ENCODE measurements at regions not wholly inside any gene's neighbourhood (a gene's known extent, or its start where the extent isn't known, plus 50 kb on each side); places are given as distances from the start of the nearest gene placed in this dataset.

DNA sequence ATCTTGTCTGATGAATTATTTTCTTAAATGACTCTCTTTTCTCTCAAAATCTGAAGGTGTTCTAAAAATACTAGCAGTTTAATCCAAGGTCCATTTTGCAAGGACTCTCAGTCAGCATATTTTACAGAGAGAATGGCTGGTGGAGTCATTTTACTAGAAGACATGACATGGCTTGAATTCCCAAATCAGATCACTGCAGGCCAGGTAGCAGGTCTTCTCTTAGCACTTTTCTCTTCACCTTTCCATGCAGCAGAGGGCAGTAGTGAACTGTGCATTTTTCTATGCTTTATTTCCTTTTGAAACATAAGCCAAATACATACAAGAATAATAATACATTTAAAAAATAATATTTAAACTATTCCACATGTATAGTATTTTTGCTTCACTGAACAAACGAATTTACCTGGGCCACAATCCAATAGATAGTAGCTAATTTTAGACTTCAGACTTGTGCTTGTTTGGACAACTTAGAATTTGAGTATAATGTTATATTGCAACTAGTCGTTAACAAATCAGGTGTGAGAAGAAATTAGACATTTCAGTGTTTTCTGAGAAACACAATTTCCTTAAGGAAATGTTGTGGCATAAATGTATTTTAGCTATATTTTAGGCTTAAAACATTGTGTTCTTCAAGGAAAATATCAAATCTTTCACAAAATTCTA lies 289.4 kb upstream of the DAB2 start:
- no peak overlapping the region for H3K4me3 ChIP-seq (ENCODE audit: low read length in 3 of 3)
- H3K9ac ChIP-seq (ENCODE audit: low read length in 3 of 3): no peak overlapping the region
- FAIRE-seq (peak; percentile 94), DNase-seq (peak in 4 of 5 donors; percentile 36 to 80 (median 57))
- H3K27me3 ChIP-seq (ENCODE audit: control insufficient read depth, insufficient read depth, low read length): no peaks in the 10 kb centered on the region
- TF ChIP-seq, protein P1, sequence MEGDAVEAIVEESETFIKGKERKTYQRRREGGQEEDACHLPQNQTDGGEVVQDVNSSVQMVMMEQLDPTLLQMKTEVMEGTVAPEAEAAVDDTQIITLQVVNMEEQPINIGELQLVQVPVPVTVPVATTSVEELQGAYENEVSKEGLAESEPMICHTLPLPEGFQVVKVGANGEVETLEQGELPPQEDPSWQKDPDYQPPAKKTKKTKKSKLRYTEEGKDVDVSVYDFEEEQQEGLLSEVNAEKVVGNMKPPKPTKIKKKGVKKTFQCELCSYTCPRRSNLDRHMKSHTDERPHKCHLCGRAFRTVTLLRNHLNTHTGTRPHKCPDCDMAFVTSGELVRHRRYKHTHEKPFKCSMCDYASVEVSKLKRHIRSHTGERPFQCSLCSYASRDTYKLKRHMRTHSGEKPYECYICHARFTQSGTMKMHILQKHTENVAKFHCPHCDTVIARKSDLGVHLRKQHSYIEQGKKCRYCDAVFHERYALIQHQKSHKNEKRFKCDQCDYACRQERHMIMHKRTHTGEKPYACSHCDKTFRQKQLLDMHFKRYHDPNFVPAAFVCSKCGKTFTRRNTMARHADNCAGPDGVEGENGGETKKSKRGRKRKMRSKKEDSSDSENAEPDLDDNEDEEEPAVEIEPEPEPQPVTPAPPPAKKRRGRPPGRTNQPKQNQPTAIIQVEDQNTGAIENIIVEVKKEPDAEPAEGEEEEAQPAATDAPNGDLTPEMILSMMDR (IDR thresholded peaks at IDR 0.05; ENCODE audit: borderline replicate concordance, extremely low read depth, insufficient read depth): peak; percentile 70
- intact Hi-C loops (cut with DNase I): no loop called here
- no peaks in the 10 kb centered on the region for H3K9me3 ChIP-seq (ENCODE audit: control insufficient read depth in 2 of 3, insufficient read depth in 1 of 3, low read length in 3 of 3)
- no peaks in the 10 kb centered on the region for H3K36me3 ChIP-seq (ENCODE audit: control insufficient read depth in 2 of 3, insufficient read depth in 3 of 3, low read length in 3 of 3)
- no peaks in the 10 kb centered on the region for H3K4me1 ChIP-seq (ENCODE audit: control insufficient read depth in 2 of 3, insufficient read depth in 2 of 3, low read depth in 1 of 3, low read length in 3 of 3)
- no peak overlapping the region for H3K27ac ChIP-seq (ENCODE audit: low read depth in 2 of 2, low read length in 2 of 2)

DNA sequence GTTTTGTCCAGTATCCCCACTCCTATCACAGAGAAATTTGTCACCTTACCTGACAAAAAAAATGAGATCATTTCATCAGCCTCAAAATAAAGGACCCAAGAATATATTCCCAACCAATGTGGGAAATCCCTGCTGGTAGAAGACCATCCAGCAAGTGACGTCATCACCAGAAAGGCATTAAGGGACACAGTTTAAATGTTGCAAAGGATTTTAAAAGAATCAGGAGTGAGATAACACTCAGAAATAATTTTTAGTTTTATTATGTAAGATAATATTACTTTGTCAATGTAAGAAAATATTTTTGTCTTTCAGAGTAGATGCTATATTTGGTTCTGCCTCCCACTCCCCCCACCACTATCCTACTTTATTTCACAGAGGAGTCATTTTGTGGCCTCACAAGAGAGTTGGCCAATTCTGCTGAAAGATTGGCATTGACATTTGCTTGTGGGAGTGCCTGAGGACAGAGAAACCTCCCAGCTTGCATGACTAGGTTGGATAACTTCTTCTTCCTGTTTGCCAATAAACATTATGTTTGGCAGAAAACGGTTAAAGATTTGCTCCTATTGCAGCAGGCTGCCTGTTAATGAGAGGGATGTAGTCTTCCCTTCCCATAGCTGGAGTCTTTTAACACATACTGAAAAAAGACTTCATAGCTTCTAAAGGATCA lies 288.6 kb upstream of the DAB2 start:
- Histone ChIP-seq H3K27ac (ENCODE audit: low read depth in 2 of 2, low read length in 2 of 2) (no peak overlapping the region), H3K9me3 (ENCODE audit: control insufficient read depth in 2 of 3, insufficient read depth in 1 of 3, low read length in 3 of 3) (no peaks in the 10 kb centered on the region), H3K4me1 (ENCODE audit: control insufficient read depth in 2 of 3, insufficient read depth in 2 of 3, low read depth in 1 of 3, low read length in 3 of 3) (no peaks in the 10 kb centered on the region), H3K4me3 (ENCODE audit: low read length in 3 of 3) (no peak overlapping the region), H3K36me3 (ENCODE audit: control insufficient read depth in 2 of 3, insufficient read depth in 3 of 3, low read length in 3 of 3) (no peaks in the 10 kb centered on the region), H3K9ac (ENCODE audit: low read length in 3 of 3) (no peak overlapping the region), H3K27me3 (ENCODE audit: control insufficient read depth, insufficient read depth, low read length) (no peaks in the 10 kb centered on the region)
- FAIRE-seq: no peak
- TF ChIP-seq, protein P1 (IDR thresholded peaks at IDR 0.05; ENCODE audit: borderline replicate concordance, extremely low read depth, insufficient read depth): no peak
- DNase-seq: no peak
- intact Hi-C loops (cut with DNase I): no loop called here

DNA sequence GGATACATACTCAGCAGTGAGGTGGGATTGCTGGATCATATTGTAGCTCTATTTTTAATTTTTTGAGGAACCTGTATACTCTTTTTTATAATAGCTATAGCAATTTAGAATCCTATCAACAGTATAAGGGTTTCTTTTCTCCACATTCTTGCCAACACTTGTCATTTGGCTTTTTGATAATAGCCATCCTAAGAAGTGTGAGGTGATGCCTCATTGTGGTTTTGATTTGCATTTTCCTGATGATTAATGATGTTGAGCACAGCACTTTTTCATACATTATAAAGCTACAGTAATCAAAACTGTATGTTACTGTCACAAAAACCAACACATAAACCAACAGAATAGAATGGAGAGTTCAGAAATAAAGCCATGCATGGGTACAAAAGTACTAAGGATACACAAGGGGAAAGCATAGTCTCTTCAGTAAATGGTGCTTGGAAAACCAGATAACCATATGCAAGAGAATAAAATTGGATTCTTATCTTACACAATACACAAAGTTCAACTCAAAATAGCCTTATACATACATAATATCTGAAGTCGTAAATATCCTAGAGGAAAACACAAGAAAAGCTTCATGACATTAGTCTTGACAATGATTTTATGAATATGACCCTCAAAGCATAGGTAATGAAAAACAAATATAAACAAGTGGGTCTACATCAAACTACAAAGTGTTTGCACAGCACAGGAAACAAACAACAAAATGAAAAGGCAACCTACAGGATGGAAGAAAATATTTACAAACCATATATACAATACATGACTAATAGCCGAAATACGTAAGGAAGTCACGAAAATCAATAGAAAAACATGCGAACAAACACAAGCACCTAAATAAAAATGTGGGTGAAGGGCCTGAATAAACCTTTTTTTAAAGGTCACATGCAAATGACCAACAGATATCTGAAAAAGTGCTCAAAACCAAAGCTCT lies 287.8 kb upstream of the DAB2 start:
- Histone ChIP-seq H3K9ac (ENCODE audit: low read length in 3 of 3) (no peak overlapping the region), H3K27me3 (ENCODE audit: control insufficient read depth, insufficient read depth, low read length) (no peaks in the 10 kb centered on the region), H3K4me1 (ENCODE audit: control insufficient read depth in 2 of 3, insufficient read depth in 2 of 3, low read depth in 1 of 3, low read length in 3 of 3) (no peaks in the 10 kb centered on the region), H3K4me3 (ENCODE audit: low read length in 3 of 3) (no peak overlapping the region), H3K36me3 (ENCODE audit: control insufficient read depth in 2 of 3, insufficient read depth in 3 of 3, low read length in 3 of 3) (no peaks in the 10 kb centered on the region), H3K9me3 (ENCODE audit: control insufficient read depth in 2 of 3, insufficient read depth in 1 of 3, low read length in 3 of 3) (no peaks in the 10 kb centered on the region), H3K27ac (ENCODE audit: low read depth in 2 of 2, low read length in 2 of 2) (no peak overlapping the region)
- no peak for DNase-seq
- intact Hi-C loops (cut with DNase I): no loop called here
- no peak for FAIRE-seq
- TF ChIP-seq, protein P1 (IDR thresholded peaks at IDR 0.05; ENCODE audit: borderline replicate concordance, extremely low read depth, insufficient read depth): no peak
